Keratinocyte (primary cell): ENCODE measurements at regions not wholly inside any gene's neighbourhood (a gene's known extent, or its start where the extent isn't known, plus 50 kb on each side); places are given as distances from the start of the nearest gene placed in this dataset.

Experiments
- DNase-seq: peaks from one replicate; pipeline ENCODE4 v3.0.0-alpha.2; 2011; ENCODE audit warnings: low read depth, missing footprints, low spot score
- FAIRE-seq: peaks from 2 replicates; lab custom pipeline; 2011; peaks lifted over from hg19 to GRCh38; lab: Jason Lieb, UNC
- H2AFZ ChIP-seq: 2 replicates; pipeline ENCODE4 v1.6.0; 2012; ENCODE audit warnings: low read length, control low read depth, inconsistent platforms; ENCODE audit not compliant: control insufficient read depth
- H3K27ac ChIP-seq: 2 replicates; pipeline ENCODE4 v1.5.1; 2011; ENCODE audit warnings: low read length; ENCODE audit not compliant: control insufficient read depth, insufficient read depth
- H3K27me3 ChIP-seq: 3 replicates; pipeline ENCODE4 v1.6.0; 2011; ENCODE audit warnings: low read length; ENCODE audit not compliant: control insufficient read depth, insufficient read depth; ENCODE audit errors: extremely low read depth
- H3K36me3 ChIP-seq, 2 experiments: 2 replicates in 1 of 2; 3 replicates in 1 of 2; pipeline ENCODE4 v1.5.1; 2011; ENCODE audit warnings: low read length in 2 of 2, mild to moderate bottlenecking in 1 of 2; ENCODE audit not compliant: control insufficient read depth in 2 of 2, insufficient read depth in 2 of 2; ENCODE audit errors: extremely low read depth in 1 of 2
- H3K4me1 ChIP-seq: 3 replicates; pipeline ENCODE4 v1.5.1; 2011; ENCODE audit warnings: low read length; ENCODE audit not compliant: control insufficient read depth, insufficient read depth; ENCODE audit errors: extremely low read depth
- H3K4me2 ChIP-seq: 3 replicates; pipeline ENCODE4 v1.6.0; 2011; ENCODE audit warnings: low read depth, low read length; ENCODE audit not compliant: control insufficient read depth, insufficient read depth; ENCODE audit errors: extremely low read depth
- H3K4me3 ChIP-seq, 3 experiments: fragments of 200-600 bp in 1 of 3; sonication (generic) in 1 of 3; 2 replicates in 2 of 3; 3 replicates in 1 of 3; pipeline ENCODE4 v1.5.1; 2011 to 2016; ENCODE audit warnings: low read length in 3 of 3, mild to moderate bottlenecking in 3 of 3, control low read depth in 2 of 3, inconsistent platforms in 1 of 3, low read depth in 1 of 3, mixed read lengths in 1 of 3, mixed run types in 1 of 3, moderate library complexity in 1 of 3; ENCODE audit not compliant: control insufficient read depth in 2 of 3, insufficient read depth in 2 of 3; ENCODE audit errors: extremely low read depth in 1 of 3
- H3K79me2 ChIP-seq: 2 replicates; pipeline ENCODE4 v1.6.0; 2012; ENCODE audit warnings: low read length; ENCODE audit not compliant: control insufficient read depth, insufficient read depth
- H3K9ac ChIP-seq: 3 replicates; pipeline ENCODE4 v1.6.0; 2011; ENCODE audit warnings: low read length; ENCODE audit not compliant: control insufficient read depth, insufficient read depth; ENCODE audit errors: extremely low read depth
- H3K9me1 ChIP-seq: 3 replicates; pipeline ENCODE4 v1.6.0; 2011; ENCODE audit warnings: low read length; ENCODE audit not compliant: control insufficient read depth, insufficient read depth; ENCODE audit errors: extremely low read depth
- H3K9me3 ChIP-seq: 2 replicates; pipeline ENCODE4 v1.5.1; 2012; ENCODE audit warnings: low read depth, low read length; ENCODE audit not compliant: control insufficient read depth
- H4K20me1 ChIP-seq: 3 replicates; pipeline ENCODE4 v1.6.0; 2011; ENCODE audit warnings: low read length; ENCODE audit not compliant: control insufficient read depth, insufficient read depth; ENCODE audit errors: extremely low read depth
- EZH2 ChIP-seq: IDR thresholded peaks from one replicate; pipeline ENCODE4 v1.6.1; 2012; ENCODE audit warnings: inconsistent platforms, mild to moderate bottlenecking, low read length, moderate library complexity
- dilution Hi-C: fragments of 300-500 bp; cut with MboI; formaldehyde crosslinking; loops from one replicate; pipeline ENCODE4 v1.7.0; 2020; ENCODE audit warnings: low sequenced_read_pairs; ENCODE audit not compliant: extremely low pct_ligation_motif_present
- TF ChIP-seq, protein P1 (sequence below), 3 experiments: IDR thresholded peaks in 1 of 3; conservative IDR thresholded peaks in 1 of 3; optimal IDR thresholded peaks in 1 of 3; 2 replicates in 2 of 3; 3 replicates in 1 of 3; pipeline versions ENCODE3 to v1.5.1; 2011; ENCODE audit warnings: low read length in 3 of 3, mild to moderate bottlenecking in 3 of 3, moderate library complexity in 2 of 3, control low read depth in 1 of 3, inconsistent platforms in 1 of 3; ENCODE audit not compliant: insufficient read depth in 2 of 3; ENCODE audit errors: extremely low read depth in 1 of 3

GRCh38 chr17:22570144-22570845, 878.0 kb downstream of the KCNJ18 start:
- dilution Hi-C loops = no loop called here
- H3K27ac ChIP-seq = no peak overlapping the region
- H2AFZ ChIP-seq = no peak overlapping the region
- no peaks in the 10 kb centered on the region for H3K36me3 ChIP-seq
- FAIRE-seq (no peak), DNase-seq (no peak)
- peaks cover 3% of the 10 kb centered on the region for H3K9me3 ChIP-seq
- H3K9ac ChIP-seq = no peak overlapping the region
- TF ChIP-seq, protein P1, sequence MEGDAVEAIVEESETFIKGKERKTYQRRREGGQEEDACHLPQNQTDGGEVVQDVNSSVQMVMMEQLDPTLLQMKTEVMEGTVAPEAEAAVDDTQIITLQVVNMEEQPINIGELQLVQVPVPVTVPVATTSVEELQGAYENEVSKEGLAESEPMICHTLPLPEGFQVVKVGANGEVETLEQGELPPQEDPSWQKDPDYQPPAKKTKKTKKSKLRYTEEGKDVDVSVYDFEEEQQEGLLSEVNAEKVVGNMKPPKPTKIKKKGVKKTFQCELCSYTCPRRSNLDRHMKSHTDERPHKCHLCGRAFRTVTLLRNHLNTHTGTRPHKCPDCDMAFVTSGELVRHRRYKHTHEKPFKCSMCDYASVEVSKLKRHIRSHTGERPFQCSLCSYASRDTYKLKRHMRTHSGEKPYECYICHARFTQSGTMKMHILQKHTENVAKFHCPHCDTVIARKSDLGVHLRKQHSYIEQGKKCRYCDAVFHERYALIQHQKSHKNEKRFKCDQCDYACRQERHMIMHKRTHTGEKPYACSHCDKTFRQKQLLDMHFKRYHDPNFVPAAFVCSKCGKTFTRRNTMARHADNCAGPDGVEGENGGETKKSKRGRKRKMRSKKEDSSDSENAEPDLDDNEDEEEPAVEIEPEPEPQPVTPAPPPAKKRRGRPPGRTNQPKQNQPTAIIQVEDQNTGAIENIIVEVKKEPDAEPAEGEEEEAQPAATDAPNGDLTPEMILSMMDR (optimal IDR thresholded peaks at IDR 0.05 in 1 of 3, IDR thresholded peaks at IDR 0.05 in 1 of 3, conservative IDR thresholded peaks at IDR 0.05 in 1 of 3; ENCODE audit: extremely low read depth in 1 of 3, insufficient read depth in 2 of 3, low read length in 3 of 3) = no peak
- TF ChIP-seq EZH2 = no peak
- no peaks in the 10 kb centered on the region for H4K20me1 ChIP-seq
- H3K27me3 ChIP-seq = no peaks in the 10 kb centered on the region
- no peaks in the 10 kb centered on the region for H3K79me2 ChIP-seq
- H3K9me1 ChIP-seq = no peaks in the 10 kb centered on the region
- no peak overlapping the region for H3K4me3 ChIP-seq
- no peaks in the 10 kb centered on the region for H3K4me1 ChIP-seq
- no peak overlapping the region for H3K4me2 ChIP-seq

DNA sequence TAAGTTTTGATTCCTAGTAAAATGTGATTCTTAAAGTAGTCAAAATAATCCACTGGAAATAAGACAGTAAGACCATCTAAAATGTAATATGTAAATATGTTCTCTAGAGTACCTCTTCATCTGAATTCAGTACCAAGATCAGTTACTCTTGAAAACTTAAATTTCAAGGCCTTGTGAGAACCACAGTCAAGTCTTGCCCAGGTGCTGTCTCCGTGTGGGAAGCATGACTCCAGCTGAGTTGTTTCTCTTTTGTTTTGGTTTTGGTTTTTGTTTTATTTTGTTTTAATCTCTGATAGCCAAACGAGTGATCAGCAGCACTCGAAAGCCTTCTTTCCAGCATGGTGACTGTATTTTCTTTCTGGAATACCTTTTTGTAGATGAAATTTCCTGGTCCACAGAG, 907.0 kb downstream of the KCNJ18 start:
- Histone ChIP-seq H3K4me1 (no peaks in the 10 kb centered on the region), H2AFZ (no peak overlapping the region), H3K4me2 (no peak overlapping the region), H3K36me3 (no peaks in the 10 kb centered on the region), H3K27ac (no peak overlapping the region), H4K20me1 (no peaks in the 10 kb centered on the region), H3K9ac (no peak overlapping the region), H3K9me3 (no peaks in the 10 kb centered on the region), H3K27me3 (no peaks in the 10 kb centered on the region), H3K9me1 (no peaks in the 10 kb centered on the region), H3K79me2 (no peaks in the 10 kb centered on the region), H3K4me3 (no peak overlapping the region)
- dilution Hi-C loops = no loop called here
- DNase-seq (no peak), FAIRE-seq (no peak)
- TF ChIP-seq EZH2 = no peak
- TF ChIP-seq, protein P1 (optimal IDR thresholded peaks at IDR 0.05 in 1 of 3, IDR thresholded peaks at IDR 0.05 in 1 of 3, conservative IDR thresholded peaks at IDR 0.05 in 1 of 3; ENCODE audit: extremely low read depth in 1 of 3, insufficient read depth in 2 of 3, low read length in 3 of 3) = no peak
